C4-2B (cell line): ENCODE measurements at regions not wholly inside any gene's neighbourhood (a gene's known extent, or its start where the extent isn't known, plus 50 kb on each side); places are given as distances from the start of the nearest gene placed in this dataset.

Source experiments
- H3K27ac ChIP-seq: fragments of 450-650 bp; 2 replicates; pipeline ENCODE4 v1.5.1; 2017
- ZFX ChIP-seq: fragments of 450-650 bp; IDR thresholded peaks from 2 replicates; pipeline ENCODE4 v1.6.1; 2017
- TF ChIP-seq, protein P1 (sequence below): fragments of 450-650 bp; conservative IDR thresholded peaks from 2 replicates; pipeline ENCODE4 v1.5.1; 2017; ENCODE audit warnings: mild to moderate bottlenecking

GRCh38 chr1:29824511-29825273 is 588.4 kb downstream of the PTPRU start:
- TF ChIP-seq ZFX, result no peak
- TF ChIP-seq, protein P1, sequence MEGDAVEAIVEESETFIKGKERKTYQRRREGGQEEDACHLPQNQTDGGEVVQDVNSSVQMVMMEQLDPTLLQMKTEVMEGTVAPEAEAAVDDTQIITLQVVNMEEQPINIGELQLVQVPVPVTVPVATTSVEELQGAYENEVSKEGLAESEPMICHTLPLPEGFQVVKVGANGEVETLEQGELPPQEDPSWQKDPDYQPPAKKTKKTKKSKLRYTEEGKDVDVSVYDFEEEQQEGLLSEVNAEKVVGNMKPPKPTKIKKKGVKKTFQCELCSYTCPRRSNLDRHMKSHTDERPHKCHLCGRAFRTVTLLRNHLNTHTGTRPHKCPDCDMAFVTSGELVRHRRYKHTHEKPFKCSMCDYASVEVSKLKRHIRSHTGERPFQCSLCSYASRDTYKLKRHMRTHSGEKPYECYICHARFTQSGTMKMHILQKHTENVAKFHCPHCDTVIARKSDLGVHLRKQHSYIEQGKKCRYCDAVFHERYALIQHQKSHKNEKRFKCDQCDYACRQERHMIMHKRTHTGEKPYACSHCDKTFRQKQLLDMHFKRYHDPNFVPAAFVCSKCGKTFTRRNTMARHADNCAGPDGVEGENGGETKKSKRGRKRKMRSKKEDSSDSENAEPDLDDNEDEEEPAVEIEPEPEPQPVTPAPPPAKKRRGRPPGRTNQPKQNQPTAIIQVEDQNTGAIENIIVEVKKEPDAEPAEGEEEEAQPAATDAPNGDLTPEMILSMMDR, result no peak
- H3K27ac ChIP-seq, result no peak overlapping the region

- TF ChIP-seq, protein P1, result no peak
- no peak for TF ChIP-seq ZFX
- no peak overlapping the region for H3K27ac ChIP-seq
Observed at GRCh38 chr1:29824025-29824424, 587.7 kb downstream of the PTPRU start.

DNA sequence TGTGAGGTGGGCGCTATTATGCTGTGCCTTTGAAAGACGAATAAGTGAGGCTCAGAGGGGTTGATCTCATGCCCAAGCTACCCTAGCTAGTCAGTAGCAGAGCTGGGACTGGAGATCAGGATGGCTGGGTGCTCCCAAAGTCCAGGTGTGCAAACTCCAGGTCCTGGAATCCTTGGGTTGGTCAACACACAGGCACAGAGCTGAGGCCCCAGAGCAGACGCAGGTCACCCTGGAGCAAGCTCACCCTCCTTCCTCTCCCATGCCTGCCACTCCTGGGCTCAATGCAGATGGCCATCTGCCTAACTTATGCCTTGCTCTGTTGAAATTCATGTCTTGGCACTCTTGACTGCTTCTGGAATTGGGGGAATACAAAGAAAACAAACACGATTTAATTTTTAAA is 587.2 kb downstream of the PTPRU start:
- TF ChIP-seq, protein P1, result no peak
- TF ChIP-seq ZFX, result no peak
- H3K27ac ChIP-seq, result no peak overlapping the region

DNA sequence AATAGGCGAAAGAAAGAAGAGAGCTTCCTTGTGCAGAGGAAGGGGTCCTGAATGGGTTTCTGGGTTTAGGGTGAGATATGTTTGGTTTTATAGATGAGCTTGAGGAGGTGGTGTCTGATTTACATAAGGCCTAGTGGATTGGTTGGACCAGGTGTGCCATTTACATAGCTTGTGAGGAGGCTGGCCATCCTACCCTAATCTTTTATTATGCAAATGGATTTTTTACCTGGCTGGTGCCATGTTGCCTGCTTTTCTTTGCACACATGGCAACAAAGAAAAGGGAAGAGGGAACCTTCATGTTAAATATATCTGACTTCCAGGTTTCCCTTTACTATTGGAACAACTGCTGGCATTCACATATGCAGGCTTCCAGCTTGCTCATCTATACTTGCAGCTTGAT is 585.3 kb downstream of the PTPRU start:
- no peak overlapping the region for H3K27ac ChIP-seq
- TF ChIP-seq, protein P1, result no peak

GRCh38 chr1:29820401-29820800 is 584.1 kb downstream of the PTPRU start:
- TF ChIP-seq ZFX, result no peak
- TF ChIP-seq, protein P1, result no peak
- no peak overlapping the region for H3K27ac ChIP-seq

- no peak for TF ChIP-seq ZFX
- TF ChIP-seq, protein P1, result no peak
Observed at GRCh38 chr1:29812408-29813135, 576.2 kb downstream of the PTPRU start.

DNA sequence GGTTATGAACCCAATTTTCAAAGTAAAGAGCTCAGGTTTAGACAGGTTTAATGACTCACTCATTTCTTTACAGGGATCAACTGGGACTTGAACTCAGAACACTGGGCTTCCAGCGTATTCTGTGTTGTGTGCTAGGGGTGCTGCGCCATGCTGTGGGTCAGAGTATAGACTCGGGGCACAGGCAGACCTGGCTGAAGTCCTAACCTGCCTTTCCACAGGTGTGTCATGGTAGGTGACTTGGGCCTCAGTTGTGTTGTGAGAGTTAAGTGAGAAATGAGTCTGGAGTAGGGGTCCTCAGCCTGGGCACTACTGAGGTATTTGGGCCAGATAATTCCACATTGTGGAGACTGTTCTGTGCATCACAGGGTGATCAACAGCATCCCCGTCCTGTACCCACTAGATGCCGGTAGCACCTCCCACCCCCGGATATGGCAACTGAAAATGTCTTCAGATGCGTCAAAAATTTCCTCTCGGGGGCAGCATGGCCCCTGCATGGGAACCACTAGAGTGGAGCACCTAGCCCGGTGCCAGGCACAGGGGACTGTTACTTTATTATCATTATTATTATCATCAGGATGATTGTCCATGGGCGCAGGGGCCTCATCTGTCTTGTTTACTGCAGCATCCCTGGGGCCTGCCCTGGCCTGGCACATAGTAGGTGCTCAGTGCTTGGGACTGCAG is 575.5 kb downstream of the PTPRU start:
- TF ChIP-seq ZFX, result no peak
- TF ChIP-seq, protein P1, result no peak
- no peak overlapping the region for H3K27ac ChIP-seq

More at GRCh38 chr1:29812408-29813135, 576.2 kb downstream of the PTPRU start:
- no peak overlapping the region for H3K27ac ChIP-seq
